Nephron (organoid): ENCODE measurements at regions not wholly inside any gene's neighbourhood (a gene's known extent, or its start where the extent isn't known, plus 50 kb on each side); places are given as distances from the start of the nearest gene placed in this dataset.

Experiments
- H3K27ac Mint-ChIP-seq, 3 experiments: 2 replicates each; pipeline ENCODE4 v1.8.0; 2020; ENCODE audit warnings: mixed read lengths in 3 of 3, mild to moderate bottlenecking in 2 of 3, moderate library complexity in 1 of 3
- H3K27me3 Mint-ChIP-seq: 2 replicates; pipeline ENCODE4 v1.8.0; 2021; ENCODE audit warnings: low read depth, mild to moderate bottlenecking, moderate library complexity, mixed read lengths
- H3K36me3 Mint-ChIP-seq: 2 replicates; pipeline ENCODE4 v1.8.0; 2020; ENCODE audit warnings: low read depth, mixed read lengths
- H3K4me1 Mint-ChIP-seq: 2 replicates; pipeline ENCODE4 v1.8.0; 2020; ENCODE audit warnings: mixed read lengths
- H3K4me3 Mint-ChIP-seq, 3 experiments: 2 replicates each; pipeline ENCODE4 v1.8.0; 2020; ENCODE audit warnings: mild to moderate bottlenecking in 3 of 3, mixed read lengths in 3 of 3, moderate library complexity in 2 of 3
- H3K9me3 Mint-ChIP-seq: 2 replicates; pipeline ENCODE4 v1.8.0; 2020; ENCODE audit warnings: mixed read lengths
- CTCF ChIP-seq, 3 experiments: fragments of 200-600 bp; sonication (generic); IDR thresholded peaks; one replicate each; pipeline ENCODE4 v1.5.0; 2021; ENCODE audit warnings: antibody characterized with exemption in 3 of 3; ENCODE audit not compliant: unreplicated experiment in 3 of 3

DNA sequence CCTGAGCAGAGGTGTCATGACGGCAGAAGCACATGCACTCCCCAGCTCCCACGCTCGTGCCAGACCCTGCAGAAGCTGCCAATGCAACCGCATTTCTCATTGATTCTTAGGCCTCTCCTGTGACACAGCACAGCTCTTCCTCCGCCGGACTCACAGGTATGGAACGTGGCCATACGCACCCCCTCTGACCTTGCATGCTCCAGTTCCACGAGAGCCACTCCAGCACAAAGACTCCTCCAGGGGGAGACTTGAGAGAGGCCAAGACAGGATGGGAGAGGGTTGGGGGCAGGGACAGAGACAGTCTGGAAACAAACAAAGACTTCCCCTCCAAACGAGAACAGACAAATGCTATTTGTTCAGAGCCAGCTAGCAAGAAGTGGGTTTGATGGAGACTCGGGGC, 124.3 kb upstream of the PPP2R2D start:
- peaks cover 22% of the 10 kb centered on the region for H3K4me1 Mint-ChIP-seq
- peaks cover 27% of the 10 kb centered on the region for H3K27me3 Mint-ChIP-seq
- no peak overlapping the region for H3K4me3 Mint-ChIP-seq
- H3K9me3 Mint-ChIP-seq: peaks cover 34% of the 10 kb centered on the region
- peaks cover 8% of the 10 kb centered on the region for H3K36me3 Mint-ChIP-seq
- TF ChIP-seq CTCF (IDR thresholded peaks at IDR 0.05; ENCODE audit: unreplicated experiment in 3 of 3): no peak
- no peak overlapping the region for H3K27ac Mint-ChIP-seq

GRCh38 chr10:131777162-131777561, 123.6 kb upstream of the PPP2R2D start:
- Mint-ChIP-seq H3K9me3 (peaks cover 34% of the 10 kb centered on the region), H3K4me3 (no peak overlapping the region), H3K27ac (no peak overlapping the region), H3K27me3 (peaks cover 27% of the 10 kb centered on the region), H3K36me3 (peaks cover 8% of the 10 kb centered on the region), H3K4me1 (peaks cover 20% of the 10 kb centered on the region)
- TF ChIP-seq CTCF (IDR thresholded peaks at IDR 0.05; ENCODE audit: unreplicated experiment in 3 of 3): no peak

- Mint-ChIP-seq H3K36me3 (peaks cover 8% of the 10 kb centered on the region), H3K27ac (no peak overlapping the region), H3K27me3 (peaks cover 27% of the 10 kb centered on the region), H3K4me3 (no peak overlapping the region), H3K9me3 (peaks cover 34% of the 10 kb centered on the region), H3K4me1 (peaks cover 14% of the 10 kb centered on the region)
- TF ChIP-seq CTCF (IDR thresholded peaks at IDR 0.05; ENCODE audit: unreplicated experiment in 3 of 3): no peak
These were observed 122.9 kb upstream of the PPP2R2D start for GRCh38 chr10:131777921-131778320.

DNA sequence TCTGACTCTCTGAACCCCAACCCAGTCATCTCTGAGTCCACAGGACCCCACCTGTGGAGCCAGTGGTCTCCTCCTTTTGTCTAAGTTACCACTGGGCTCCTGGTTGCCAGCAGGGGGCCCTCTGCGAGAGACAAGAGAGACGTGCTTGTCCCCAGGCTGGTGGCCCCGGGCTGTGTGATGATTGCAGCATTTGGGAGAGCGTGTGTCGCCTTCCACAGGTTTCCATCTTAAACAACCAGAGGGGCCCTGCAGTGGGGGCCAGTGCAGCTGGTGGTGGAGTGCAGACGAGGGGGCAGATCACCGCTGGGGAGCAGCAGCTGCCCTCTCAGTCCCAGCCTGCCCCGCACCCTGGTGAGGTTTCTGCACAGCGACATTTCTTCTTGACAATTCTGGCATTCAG, 122.4 kb upstream of the PPP2R2D start:
- Mint-ChIP-seq H3K4me3 (no peak overlapping the region), H3K27ac (no peak overlapping the region), H3K27me3 (peaks cover 28% of the 10 kb centered on the region), H3K4me1 (peaks cover 11% of the 10 kb centered on the region), H3K36me3 (peaks cover 8% of the 10 kb centered on the region), H3K9me3 (peaks cover 35% of the 10 kb centered on the region)
- TF ChIP-seq CTCF (IDR thresholded peaks at IDR 0.05; ENCODE audit: unreplicated experiment in 3 of 3): no peak

DNA sequence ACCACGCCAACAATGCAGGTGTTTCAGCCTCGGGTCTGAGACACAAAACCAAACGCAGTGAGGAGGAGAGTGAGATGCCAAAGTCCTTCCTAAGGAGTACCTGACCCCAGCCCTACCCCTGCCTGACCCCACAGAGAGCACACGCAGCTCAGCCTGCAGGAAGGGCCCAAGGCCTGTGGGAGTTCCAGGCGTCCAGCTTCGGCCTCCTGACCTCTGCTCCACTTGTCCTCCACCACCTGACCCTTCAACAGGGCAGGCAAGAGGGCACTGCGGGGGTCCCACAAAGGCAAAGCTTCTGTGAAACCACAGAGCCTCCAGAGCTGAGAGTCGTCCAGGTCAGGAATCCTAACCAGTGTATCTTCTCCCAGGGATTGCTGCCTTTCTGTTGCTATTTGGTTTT, 122.0 kb upstream of the PPP2R2D start:
- no peak overlapping the region for H3K4me3 Mint-ChIP-seq
- peaks cover 30% of the 10 kb centered on the region for H3K27me3 Mint-ChIP-seq
- no peak for TF ChIP-seq CTCF (IDR thresholded peaks at IDR 0.05; ENCODE audit: unreplicated experiment in 3 of 3)
- peaks cover 11% of the 10 kb centered on the region for H3K4me1 Mint-ChIP-seq
- peaks cover 8% of the 10 kb centered on the region for H3K36me3 Mint-ChIP-seq
- H3K9me3 Mint-ChIP-seq: peaks cover 39% of the 10 kb centered on the region
- no peak overlapping the region for H3K27ac Mint-ChIP-seq

DNA sequence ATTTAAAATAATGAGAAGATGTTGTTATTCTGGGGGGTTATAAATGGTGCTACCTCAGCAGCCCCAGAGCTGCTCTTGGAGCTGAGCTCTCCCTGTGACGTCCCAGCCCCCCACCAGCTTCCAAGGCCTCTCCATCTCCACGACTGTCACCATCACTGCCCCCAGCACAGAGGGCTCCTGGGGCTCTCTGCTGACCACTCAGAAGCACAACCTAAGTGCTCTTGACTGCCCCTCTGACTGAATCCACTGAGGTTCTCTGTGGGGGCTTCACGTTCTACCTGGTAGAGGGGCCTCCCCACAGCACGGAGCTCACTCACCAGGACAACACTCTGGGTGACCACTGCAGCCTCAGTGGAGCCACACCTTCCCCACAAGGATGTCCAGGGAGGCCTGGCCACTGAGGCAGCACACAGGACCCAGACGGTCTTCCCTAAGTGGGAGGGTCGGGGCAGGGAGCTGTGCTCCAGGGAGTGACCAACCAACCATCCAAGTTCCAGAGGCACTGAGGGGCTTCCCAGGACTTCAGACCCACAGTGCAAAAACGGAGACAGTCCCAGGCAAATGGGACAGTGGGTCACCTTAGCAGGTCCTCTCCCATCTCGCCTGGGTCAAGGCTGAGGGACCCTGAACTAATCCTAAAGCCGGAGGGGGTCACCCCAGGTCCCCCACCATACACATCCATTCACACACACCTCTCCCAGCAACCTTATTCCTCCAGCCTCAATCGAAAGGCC, 121.0 kb upstream of the PPP2R2D start:
- no peak overlapping the region for H3K27ac Mint-ChIP-seq
- no peak overlapping the region for H3K4me3 Mint-ChIP-seq
- no peak for TF ChIP-seq CTCF (IDR thresholded peaks at IDR 0.05; ENCODE audit: unreplicated experiment in 3 of 3)
- H3K9me3 Mint-ChIP-seq: peaks cover 40% of the 10 kb centered on the region
- H3K27me3 Mint-ChIP-seq: peaks cover 29% of the 10 kb centered on the region
- peaks cover 6% of the 10 kb centered on the region for H3K4me1 Mint-ChIP-seq
- H3K36me3 Mint-ChIP-seq: peaks cover 10% of the 10 kb centered on the region
